Progenitor cell of endocrine pancreas (in vitro differentiated cells): ENCODE measurements at regions not wholly inside any gene's neighbourhood (a gene's known extent, or its start where the extent isn't known, plus 50 kb on each side); places are given as distances from the start of the nearest gene placed in this dataset.

ENCODE experiments used
- DNase-seq: peaks from one replicate; pipeline ENCODE4 v3.0.0; 2021; ENCODE audit warnings: low spot score; ENCODE audit not compliant: unreplicated experiment
- H3K27ac Mint-ChIP-seq: 2 replicates; pipeline ENCODE4 v1.8.0; 2021; ENCODE audit warnings: mild to moderate bottlenecking, moderate library complexity, mixed read lengths
- H3K27me3 Mint-ChIP-seq: 2 replicates; pipeline ENCODE4 v1.8.0; 2021; ENCODE audit warnings: mixed read lengths
- H3K36me3 Mint-ChIP-seq: 2 replicates; pipeline ENCODE4 v1.8.0; 2022; ENCODE audit warnings: mixed read lengths; ENCODE audit not compliant: insufficient read depth
- H3K4me1 Mint-ChIP-seq: 2 replicates; pipeline ENCODE4 v1.8.0; 2021; ENCODE audit warnings: low read depth, mixed read lengths
- H3K4me3 Mint-ChIP-seq: 2 replicates; pipeline ENCODE4 v1.8.0; 2021; ENCODE audit warnings: low read depth, mild to moderate bottlenecking, moderate library complexity, mixed read lengths
- H3K9me3 Mint-ChIP-seq: 2 replicates; pipeline ENCODE4 v1.8.0; 2021; ENCODE audit warnings: low read depth, mixed read lengths
- CTCF ChIP-seq: fragments of 200-600 bp; sonication (generic); IDR thresholded peaks from one replicate; pipeline ENCODE4 v1.5.0; 2021; ENCODE audit warnings: antibody characterized with exemption, mild to moderate bottlenecking; ENCODE audit not compliant: unreplicated experiment

- Mint-ChIP-seq H3K36me3 (no peaks in the 10 kb centered on the region), H3K27me3 (no peaks in the 10 kb centered on the region), H3K4me1 (no peaks in the 10 kb centered on the region), H3K27ac (no peak overlapping the region), H3K9me3 (peaks cover 2% of the 10 kb centered on the region), H3K4me3 (no peak overlapping the region)
- DNase-seq, result no peak
- TF ChIP-seq CTCF, result no peak
Measured at GRCh38 chr6:18883851-18884250, 496.7 kb downstream of the RNF144B start.

GRCh38 chr6:18893540-18894269 lies 506.6 kb downstream of the RNF144B start:
- Mint-ChIP-seq H3K27me3 (peaks cover 5% of the 10 kb centered on the region), H3K9me3 (no peaks in the 10 kb centered on the region), H3K27ac (peak overlapping the region; percentile 11), H3K4me3 (no peak overlapping the region), H3K4me1 (peaks cover 18% of the 10 kb centered on the region), H3K36me3 (no peaks in the 10 kb centered on the region)
- DNase-seq, result no peak
- no peak for TF ChIP-seq CTCF

DNA sequence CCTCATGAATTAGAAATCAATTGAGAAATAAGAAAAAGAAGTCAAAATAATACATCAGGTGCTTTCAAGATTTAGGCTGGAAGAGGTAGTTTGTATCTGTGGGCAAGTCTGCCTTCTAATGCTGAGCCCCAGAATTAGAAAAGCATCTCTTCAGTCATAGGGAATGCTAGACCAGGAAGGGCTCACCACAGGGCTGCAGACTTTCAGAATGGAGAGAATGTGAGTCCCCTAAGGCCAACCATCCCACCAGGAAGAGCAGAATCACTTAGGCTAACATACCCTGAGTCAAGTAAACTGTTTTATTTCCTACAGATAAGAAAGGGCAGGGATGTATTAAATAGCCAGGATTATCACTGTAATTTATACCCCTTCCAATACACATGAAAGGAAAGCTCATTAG lies 510.2 kb downstream of the RNF144B start:
- Mint-ChIP-seq H3K36me3 (no peaks in the 10 kb centered on the region), H3K4me3 (no peak overlapping the region), H3K27me3 (peaks cover 4% of the 10 kb centered on the region), H3K4me1 (peaks cover 18% of the 10 kb centered on the region), H3K27ac (no peak overlapping the region), H3K9me3 (no peaks in the 10 kb centered on the region)
- no peak for TF ChIP-seq CTCF
- DNase-seq, result no peak

- no peaks in the 10 kb centered on the region for H3K36me3 Mint-ChIP-seq
- no peak for DNase-seq
- H3K4me1 Mint-ChIP-seq, result no peaks in the 10 kb centered on the region
- H3K27me3 Mint-ChIP-seq, result peaks cover 3% of the 10 kb centered on the region
- peaks cover 3% of the 10 kb centered on the region for H3K9me3 Mint-ChIP-seq
- H3K27ac Mint-ChIP-seq, result no peak overlapping the region
- H3K4me3 Mint-ChIP-seq, result no peak overlapping the region
- TF ChIP-seq CTCF, result no peak
Measured at GRCh38 chr6:18904681-18905080, 517.5 kb downstream of the RNF144B start.

DNA sequence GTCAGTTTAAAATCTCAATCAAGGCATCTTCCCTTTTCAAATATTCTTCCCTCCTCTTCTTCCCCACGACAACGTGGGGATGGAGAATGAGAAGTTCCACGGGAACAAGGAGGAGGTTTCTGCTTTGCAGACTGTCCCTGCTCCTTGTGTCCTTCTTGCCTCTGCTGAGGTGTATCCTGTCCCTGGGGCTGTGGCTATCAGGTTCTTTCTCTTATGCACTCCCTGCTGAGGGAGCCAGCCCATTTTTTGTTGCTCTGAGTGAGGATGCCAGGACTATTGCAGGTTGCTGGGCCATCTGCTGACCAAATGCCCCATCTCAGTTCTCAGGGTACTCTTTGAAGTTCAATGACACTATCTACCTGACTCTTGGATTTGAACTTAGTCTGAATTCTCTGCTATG lies 533.6 kb downstream of the RNF144B start:
- no peak for TF ChIP-seq CTCF
- H3K4me1 Mint-ChIP-seq, result no peaks in the 10 kb centered on the region
- no peak for DNase-seq
- no peaks in the 10 kb centered on the region for H3K36me3 Mint-ChIP-seq
- H3K27me3 Mint-ChIP-seq, result no peaks in the 10 kb centered on the region
- no peak overlapping the region for H3K27ac Mint-ChIP-seq
- H3K9me3 Mint-ChIP-seq, result peaks cover 14% of the 10 kb centered on the region
- H3K4me3 Mint-ChIP-seq, result no peak overlapping the region
